ENCODE measurements at regions not wholly inside any gene's neighbourhood (a gene's known extent, or its start where the extent isn't known, plus 50 kb on each side); places are given as distances from the start of the nearest gene placed in this dataset.

DNA sequence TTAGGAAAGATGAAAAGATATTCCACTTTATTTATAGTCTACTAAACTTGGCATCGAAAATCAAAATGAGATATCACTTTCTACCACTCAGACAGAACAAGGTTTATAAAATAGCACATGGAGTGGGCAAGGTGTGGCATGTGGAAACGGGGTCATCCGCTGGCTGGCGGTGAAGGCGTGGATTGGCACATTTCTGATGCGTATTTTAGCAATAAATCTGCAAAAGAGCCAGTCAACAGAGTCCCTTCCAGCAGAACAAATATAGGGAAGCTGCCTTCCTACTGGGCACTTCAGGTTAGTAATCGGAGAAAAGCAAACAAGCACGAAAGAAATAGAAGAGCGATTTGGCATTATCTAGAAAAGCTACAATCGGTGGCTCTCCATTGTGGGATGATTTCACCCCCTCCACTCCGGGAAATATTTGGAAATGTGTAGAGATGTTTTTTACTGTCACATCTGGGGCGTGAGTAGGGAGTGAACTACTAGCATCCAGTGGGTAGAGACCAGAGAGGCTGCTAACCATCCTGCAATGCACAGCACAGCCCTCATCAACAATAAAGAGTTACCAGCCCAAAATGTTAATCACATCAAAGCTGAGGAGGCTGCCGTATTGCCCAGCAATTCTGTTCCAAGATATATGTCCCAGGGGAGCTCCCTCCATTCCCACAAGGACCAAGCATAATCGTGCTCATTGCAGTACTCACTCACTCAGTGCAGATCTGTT, 116.1 kb upstream of the PEG3 start:
- DNase-seq (ENCODE audit: low read depth in 1 of 2, low spot score in 1 of 2): no peak
- Histone ChIP-seq H3K4me1 (no peaks in the 10 kb centered on the region), H3K9me3 (peaks cover 48% of the 10 kb centered on the region), H3K4me2 (no peak overlapping the region), H3K27ac (no peak overlapping the region), H3K4me3 (no peak overlapping the region)
- ChIA-PET POLR2A (no interaction called here), CTCF (interaction anchor here (0.7 kb wide), 1 partner anchor 801 kb away, joined by 4 read pairs; no protein-coding TSS in a partner anchor)
- no peak for ATAC-seq
- TF ChIP-seq RARB (CRISPR knock-in tag; IDR thresholded peaks at IDR 0.05) (no peak), HOXB13 (CRISPR knock-in tag; IDR thresholded peaks at IDR 0.05; ENCODE audit: low read depth) (no peak)
- TF ChIP-seq, protein P1, sequence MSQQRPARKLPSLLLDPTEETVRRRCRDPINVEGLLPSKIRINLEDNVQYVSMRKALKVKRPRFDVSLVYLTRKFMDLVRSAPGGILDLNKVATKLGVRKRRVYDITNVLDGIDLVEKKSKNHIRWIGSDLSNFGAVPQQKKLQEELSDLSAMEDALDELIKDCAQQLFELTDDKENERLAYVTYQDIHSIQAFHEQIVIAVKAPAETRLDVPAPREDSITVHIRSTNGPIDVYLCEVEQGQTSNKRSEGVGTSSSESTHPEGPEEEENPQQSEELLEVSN (IDR thresholded peaks at IDR 0.05; ENCODE audit: borderline replicate concordance, low read depth): no peak
- WGBS (ENCODE audit: missing lambda C conversion rate): 9% methylated on average over 14 of the region's 14 CpGs
- no peak for FAIRE-seq

DNA sequence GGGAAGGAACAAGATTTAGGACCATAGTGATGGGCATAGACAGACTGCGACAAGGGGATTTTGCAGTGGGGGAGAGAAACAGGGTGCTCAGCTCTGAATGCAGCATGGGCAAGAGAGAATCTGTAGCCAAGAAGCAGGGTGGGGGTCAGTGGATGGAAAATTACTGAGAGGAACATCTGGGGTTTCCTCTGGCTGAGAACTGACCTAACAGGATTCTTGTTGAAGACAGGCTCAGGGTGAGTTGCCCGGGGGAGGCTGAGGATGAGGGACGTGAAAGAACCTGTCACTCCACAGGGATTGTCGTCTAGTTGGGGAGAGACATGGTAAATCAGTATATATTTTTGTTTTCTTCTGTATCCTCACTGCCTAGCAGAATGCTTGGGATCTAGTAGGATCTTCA, 118.7 kb upstream of the PEG3 start:
- H3K9me3 ChIP-seq: peaks cover 33% of the 10 kb centered on the region
- FAIRE-seq (no peak), DNase-seq (ENCODE audit: low read depth in 1 of 2, low spot score in 1 of 2) (no peak), ATAC-seq (no peak)
- under 1% methylated on average over 4 of the region's 4 CpGs for WGBS (ENCODE audit: missing lambda C conversion rate)
- ChIA-PET CTCF (no interaction called here), POLR2A (no interaction called here)
- H3K4me3 ChIP-seq: no peak overlapping the region
- H3K4me2 ChIP-seq: no peak overlapping the region
- no peak overlapping the region for H3K27ac ChIP-seq
- TF ChIP-seq FOSB (CRISPR knock-in tag; IDR thresholded peaks at IDR 0.05) (no peak), RCOR1 (IDR thresholded peaks at IDR 0.05; ENCODE audit: low read depth, low read length) (no peak), NPAS2 (CRISPR knock-in tag; IDR thresholded peaks at IDR 0.05; ENCODE audit: borderline replicate concordance) (no peak), HEYL (CRISPR knock-in tag; IDR thresholded peaks at IDR 0.05) (no peak), GATA3 (IDR thresholded peaks at IDR 0.05; ENCODE audit: borderline replicate concordance) (no peak), MAX (IDR thresholded peaks at IDR 0.05) (no peak), TFCP2L1 (CRISPR knock-in tag; IDR thresholded peaks at IDR 0.05) (no peak), PHF8 (IDR thresholded peaks at IDR 0.05; ENCODE audit: borderline replicate concordance, low read depth) (no peak), ZNF302 (CRISPR knock-in tag; IDR thresholded peaks at IDR 0.05) (no peak), FOXS1 (CRISPR knock-in tag; IDR thresholded peaks at IDR 0.05) (no peak), RARB (CRISPR knock-in tag; IDR thresholded peaks at IDR 0.05) (no peak), ELK1 (IDR thresholded peaks at IDR 0.05; ENCODE audit: low read depth, low read length) (no peak)
- TF ChIP-seq, protein P1 (IDR thresholded peaks at IDR 0.05; ENCODE audit: borderline replicate concordance, low read depth): no peak
- H3K4me1 ChIP-seq: no peaks in the 10 kb centered on the region

- Histone ChIP-seq H3K9me3 (peaks cover 27% of the 10 kb centered on the region), H3K4me3 (no peak overlapping the region), H3K4me2 (no peak overlapping the region), H3K4me1 (no peaks in the 10 kb centered on the region), H3K27ac (no peak overlapping the region)
- TF ChIP-seq HES2 (IDR thresholded peaks at IDR 0.05) (no peak), ESRRA (IDR thresholded peaks at IDR 0.05; ENCODE audit: borderline replicate concordance, low read length) (no peak), MAZ (IDR thresholded peaks at IDR 0.05; ENCODE audit: borderline replicate concordance, low read depth, low read length) (no peak), TFCP2L1 (CRISPR knock-in tag; IDR thresholded peaks at IDR 0.05) (no peak), FOXS1 (CRISPR knock-in tag; IDR thresholded peaks at IDR 0.05) (no peak), SMC3 (IDR thresholded peaks at IDR 0.05) (no peak), CEBPB (IDR thresholded peaks at IDR 0.05) (no peak), HEYL (CRISPR knock-in tag; IDR thresholded peaks at IDR 0.05) (no peak), NFE2L2 (conservative IDR thresholded peaks at IDR 0.05; ENCODE audit: low read length) (no peak), SREBF2 (IDR thresholded peaks at IDR 0.05) (no peak)
- TF ChIP-seq, protein P2, sequence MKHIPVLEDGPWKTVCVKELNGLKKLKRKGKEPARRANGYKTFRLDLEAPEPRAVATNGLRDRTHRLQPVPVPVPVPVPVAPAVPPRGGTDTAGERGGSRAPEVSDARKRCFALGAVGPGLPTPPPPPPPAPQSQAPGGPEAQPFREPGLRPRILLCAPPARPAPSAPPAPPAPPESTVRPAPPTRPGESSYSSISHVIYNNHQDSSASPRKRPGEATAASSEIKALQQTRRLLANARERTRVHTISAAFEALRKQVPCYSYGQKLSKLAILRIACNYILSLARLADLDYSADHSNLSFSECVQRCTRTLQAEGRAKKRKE (CRISPR knock-in tag; IDR thresholded peaks at IDR 0.05; ENCODE audit: low read depth): no peak
- TF ChIP-seq, protein P3, sequence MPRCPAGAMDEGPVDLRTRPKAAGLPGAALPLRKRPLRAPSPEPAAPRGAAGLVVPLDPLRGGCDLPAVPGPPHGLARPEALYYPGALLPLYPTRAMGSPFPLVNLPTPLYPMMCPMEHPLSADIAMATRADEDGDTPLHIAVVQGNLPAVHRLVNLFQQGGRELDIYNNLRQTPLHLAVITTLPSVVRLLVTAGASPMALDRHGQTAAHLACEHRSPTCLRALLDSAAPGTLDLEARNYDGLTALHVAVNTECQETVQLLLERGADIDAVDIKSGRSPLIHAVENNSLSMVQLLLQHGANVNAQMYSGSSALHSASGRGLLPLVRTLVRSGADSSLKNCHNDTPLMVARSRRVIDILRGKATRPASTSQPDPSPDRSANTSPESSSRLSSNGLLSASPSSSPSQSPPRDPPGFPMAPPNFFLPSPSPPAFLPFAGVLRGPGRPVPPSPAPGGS (IDR thresholded peaks at IDR 0.05): no peak
- TF ChIP-seq, protein P1 (IDR thresholded peaks at IDR 0.05; ENCODE audit: borderline replicate concordance, low read depth): no peak
- TF ChIP-seq, protein P4, sequence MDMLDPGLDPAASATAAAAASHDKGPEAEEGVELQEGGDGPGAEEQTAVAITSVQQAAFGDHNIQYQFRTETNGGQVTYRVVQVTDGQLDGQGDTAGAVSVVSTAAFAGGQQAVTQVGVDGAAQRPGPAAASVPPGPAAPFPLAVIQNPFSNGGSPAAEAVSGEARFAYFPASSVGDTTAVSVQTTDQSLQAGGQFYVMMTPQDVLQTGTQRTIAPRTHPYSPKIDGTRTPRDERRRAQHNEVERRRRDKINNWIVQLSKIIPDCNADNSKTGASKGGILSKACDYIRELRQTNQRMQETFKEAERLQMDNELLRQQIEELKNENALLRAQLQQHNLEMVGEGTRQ (IDR thresholded peaks at IDR 0.05): no peak
- DNase-seq (ENCODE audit: low read depth in 1 of 2, low spot score in 1 of 2) (no peak), FAIRE-seq (no peak), ATAC-seq (no peak)
- ChIA-PET CTCF (no interaction called here), POLR2A (no interaction called here)
- 17% methylated on average over 7 of the region's 7 CpGs for WGBS (ENCODE audit: missing lambda C conversion rate)
Measured at GRCh38 chr19:56960959-56961543, 120.5 kb upstream of the PEG3 start.

Data from A549 (cell line).